Muscle of leg (tissue), 3 donors: ENCODE measurements at regions not wholly inside any gene's neighbourhood (a gene's known extent, or its start where the extent isn't known, plus 50 kb on each side); places are given as distances from the start of the nearest gene placed in this dataset.
A peak's percentile ranks its signal among the peaks of the same experiment; 100 is the strongest.

Source experiments
- DNase-seq: peaks from one replicate; pipeline ENCODE4 v3.0.0; 2013
- H3K27ac ChIP-seq: one replicate; pipeline ENCODE4 v1.5.1; 2013; ENCODE audit warnings: mild to moderate bottlenecking, low read length, control low read depth
- H3K27me3 ChIP-seq: one replicate; pipeline ENCODE4 v1.6.1; 2013; ENCODE audit warnings: low read length; ENCODE audit not compliant: control insufficient read depth, insufficient read depth
- H3K36me3 ChIP-seq: one replicate; pipeline ENCODE4 v1.6.1; 2013; ENCODE audit warnings: low read length; ENCODE audit not compliant: control insufficient read depth, insufficient read depth
- H3K4me1 ChIP-seq: one replicate; pipeline ENCODE4 v1.6.1; 2013; ENCODE audit warnings: low read length; ENCODE audit not compliant: control insufficient read depth, insufficient read depth
- H3K4me3 ChIP-seq: one replicate; pipeline ENCODE4 v1.5.1; 2013; ENCODE audit warnings: low read length, control low read depth
- H3K9me3 ChIP-seq: replicated peaks from 2 replicates; pipeline ENCODE4 v1.6.1; 2013; ENCODE audit warnings: low read depth, low read length; ENCODE audit not compliant: control insufficient read depth
- WGBS: methylation state at CpG from one replicate; pipeline ENCODE4 v1.1.5; 2013; ENCODE audit warnings: missing lambda C conversion rate; ENCODE audit not compliant: insufficient coverage; 5-methylcytosine and 5-hydroxymethylcytosine counted together

DNA sequence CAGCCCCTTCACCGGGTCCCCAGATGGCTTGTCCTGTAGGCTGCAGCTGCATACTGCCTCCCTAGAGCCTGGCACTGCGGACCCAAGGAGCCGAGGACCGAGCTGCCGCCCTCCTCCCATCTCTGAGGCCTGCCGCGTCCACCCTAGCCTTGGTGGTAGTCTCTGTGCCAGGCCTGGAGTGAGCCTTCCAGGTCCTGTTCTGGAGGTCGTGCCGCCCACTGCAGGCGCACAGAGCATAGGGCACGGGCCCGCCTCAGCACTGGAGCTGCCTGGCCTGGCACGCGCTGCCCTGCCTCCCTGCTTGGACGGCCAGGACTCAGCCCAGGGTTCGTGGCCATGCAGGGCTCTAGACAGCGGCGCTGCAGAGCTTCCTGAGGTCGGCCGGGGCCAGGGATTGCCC is 239.5 kb downstream of the DCDC2C start:
- no peak overlapping the region for H3K27ac ChIP-seq
- no peaks in the 10 kb centered on the region for H3K36me3 ChIP-seq
- DNase-seq = no peak
- H3K4me1 ChIP-seq = no peaks in the 10 kb centered on the region
- WGBS = 88% methylated on average over 20 of the region's 20 CpGs
- H3K27me3 ChIP-seq = no peaks in the 10 kb centered on the region
- H3K4me3 ChIP-seq = no peak overlapping the region
- no peaks in the 10 kb centered on the region for H3K9me3 ChIP-seq

DNA sequence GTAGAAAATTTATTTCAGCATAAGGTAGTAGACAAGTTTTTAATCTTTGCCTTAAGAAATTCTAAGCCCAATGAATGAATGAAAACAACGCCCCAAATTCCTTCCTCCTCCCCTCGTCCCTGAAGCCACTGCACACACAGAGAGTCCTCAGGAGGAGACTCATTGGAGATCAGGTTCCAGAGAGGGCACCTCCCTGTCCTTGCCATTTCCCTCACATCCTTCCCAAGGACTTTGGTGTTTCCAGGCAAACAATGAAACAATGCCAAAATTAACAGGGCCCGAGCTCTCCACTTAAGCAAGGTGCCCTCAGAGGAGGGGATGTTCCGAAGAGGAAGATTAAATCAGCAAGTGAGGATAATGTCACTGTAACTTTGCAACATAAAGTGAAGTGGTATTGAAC is 240.7 kb downstream of the DCDC2C start:
- 69% methylated on average over 2 of the region's 4 CpGs for WGBS
- H3K4me1 ChIP-seq = no peaks in the 10 kb centered on the region
- H3K4me3 ChIP-seq = no peak overlapping the region
- DNase-seq = no peak
- H3K9me3 ChIP-seq = no peaks in the 10 kb centered on the region
- H3K36me3 ChIP-seq = no peaks in the 10 kb centered on the region
- no peak overlapping the region for H3K27ac ChIP-seq
- no peaks in the 10 kb centered on the region for H3K27me3 ChIP-seq

DNA sequence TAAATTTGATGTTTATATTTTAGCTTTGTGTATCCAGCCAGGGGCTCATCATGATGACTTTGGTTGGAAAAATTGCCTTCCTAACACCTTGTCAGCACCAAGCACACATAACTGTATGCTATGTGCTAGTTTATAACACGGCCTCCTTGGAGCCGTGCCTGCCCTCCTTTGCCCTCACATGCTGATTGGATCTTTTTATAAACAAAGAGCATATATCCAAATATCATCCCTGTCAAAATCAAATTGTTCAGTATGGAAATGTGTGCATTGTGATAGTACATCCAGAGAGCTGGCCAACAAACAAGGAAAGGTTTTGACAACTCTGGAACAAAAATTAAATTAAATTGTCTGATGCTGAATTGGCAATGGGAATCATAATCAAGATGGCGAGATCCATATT is 241.5 kb downstream of the DCDC2C start:
- Histone ChIP-seq H3K36me3 (no peaks in the 10 kb centered on the region), H3K27ac (no peak overlapping the region), H3K4me3 (no peak overlapping the region), H3K9me3 (no peaks in the 10 kb centered on the region), H3K4me1 (no peaks in the 10 kb centered on the region), H3K27me3 (no peaks in the 10 kb centered on the region)
- 80% methylated on average over 1 of the region's 3 CpGs for whole genome bisulfite sequencing
- DNase-seq = no peak

DNA sequence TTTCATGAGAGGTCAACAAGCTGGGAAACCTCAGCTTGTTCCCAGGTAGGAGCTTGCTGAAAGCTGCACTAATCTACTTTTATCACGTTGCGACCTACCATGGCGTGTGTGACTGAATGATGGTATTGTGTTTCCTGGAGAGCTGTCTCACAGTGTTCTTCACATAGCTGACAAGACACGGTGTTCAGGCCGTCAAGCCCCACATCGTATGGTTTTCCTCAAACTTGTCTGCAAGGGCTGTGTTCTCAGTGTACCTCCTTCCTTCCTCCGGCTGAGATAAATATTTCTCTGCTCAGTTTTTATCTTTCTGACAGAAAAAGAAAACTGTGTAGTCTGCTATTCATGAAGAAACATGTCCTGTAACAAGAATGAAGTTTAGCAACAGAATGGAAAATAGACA is 244.8 kb downstream of the DCDC2C start:
- Histone ChIP-seq H3K36me3 (no peaks in the 10 kb centered on the region), H3K27me3 (no peaks in the 10 kb centered on the region), H3K27ac (no peak overlapping the region), H3K9me3 (peaks cover 15% of the 10 kb centered on the region), H3K4me1 (peaks cover 6% of the 10 kb centered on the region), H3K4me3 (no peak overlapping the region)
- no peak for DNase-seq
- 65% methylated on average over 5 of the region's 7 CpGs for WGBS

DNA sequence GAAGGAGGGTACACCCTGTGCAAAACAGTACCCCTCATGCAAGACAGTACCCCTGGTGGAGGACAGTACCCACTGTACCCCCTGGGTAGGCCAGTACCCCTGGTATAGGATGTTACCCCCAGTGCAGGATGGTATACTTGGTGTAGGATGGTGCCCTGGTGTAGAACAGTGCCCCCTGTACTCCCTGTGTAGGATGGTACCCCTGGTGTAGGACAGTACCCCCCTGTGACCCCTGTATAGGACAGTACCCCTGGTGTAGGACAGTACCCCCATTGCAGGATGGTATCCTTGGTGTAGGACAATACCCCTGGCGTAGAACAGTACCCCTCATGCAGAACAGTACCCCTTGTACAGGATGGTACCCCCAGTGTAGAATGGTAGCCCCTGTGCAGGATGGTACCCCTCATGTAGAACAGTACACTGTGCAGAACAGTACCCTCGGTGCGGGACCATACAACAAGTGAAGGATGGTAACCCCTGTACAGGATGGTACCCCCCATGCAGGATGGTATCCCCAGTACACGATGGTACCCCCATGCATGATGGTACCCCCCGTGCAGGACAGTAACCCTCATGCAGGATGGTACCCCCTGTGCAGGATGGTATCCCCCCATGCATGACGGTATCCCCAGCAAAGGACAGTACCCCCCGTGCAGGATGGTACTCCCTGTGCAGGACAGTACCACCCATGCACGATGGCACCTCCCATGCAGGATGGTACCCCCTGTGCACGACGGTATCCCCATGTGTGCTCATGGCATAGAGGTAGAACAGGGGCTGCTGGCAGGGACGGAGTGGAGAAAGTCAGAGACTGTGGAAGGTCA is 248.0 kb downstream of the DCDC2C start:
- DNase-seq = no peak
- no peak overlapping the region for H3K4me3 ChIP-seq
- 96% methylated on average over 9 of the region's 11 CpGs for WGBS
- no peaks in the 10 kb centered on the region for H3K36me3 ChIP-seq
- H3K9me3 ChIP-seq = peaks cover 15% of the 10 kb centered on the region
- H3K4me1 ChIP-seq = peaks cover 20% of the 10 kb centered on the region
- H3K27ac ChIP-seq = no peak overlapping the region
- H3K27me3 ChIP-seq = no peaks in the 10 kb centered on the region

DNA sequence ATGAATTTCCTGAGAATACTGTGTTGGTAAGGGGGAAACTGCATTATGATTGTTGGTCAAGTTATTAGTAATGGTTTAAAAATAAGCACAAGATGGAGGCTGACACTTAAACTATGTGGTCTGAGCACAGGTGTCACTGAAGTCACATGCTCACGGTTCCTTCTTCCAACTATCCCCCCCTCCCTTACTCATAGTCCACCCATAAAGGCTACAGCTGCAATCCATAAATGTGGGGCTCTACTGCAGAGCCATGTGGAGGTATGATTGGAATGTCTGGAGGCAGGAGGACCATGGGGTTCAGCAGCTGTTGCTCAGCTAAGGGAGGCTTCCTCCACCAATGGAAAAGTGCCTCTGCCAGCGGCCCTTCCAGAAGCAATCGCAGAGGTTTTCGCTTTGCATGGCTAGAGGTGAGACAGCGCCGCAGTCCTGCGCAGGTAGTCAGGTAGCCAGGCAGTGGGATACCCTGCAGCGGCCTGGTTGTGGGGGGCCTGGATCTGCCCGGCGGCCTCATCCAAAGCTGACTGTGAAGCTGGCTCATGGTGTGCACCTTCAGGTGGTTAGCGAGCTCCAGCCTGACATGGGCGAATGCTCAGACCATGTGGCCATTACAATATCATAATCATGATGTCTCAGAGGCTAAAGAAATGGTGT is 249.6 kb downstream of the DCDC2C start:
- peak; percentile 69 for DNase-seq
- H3K4me1 ChIP-seq = peaks cover 20% of the 10 kb centered on the region
- no peak overlapping the region for H3K4me3 ChIP-seq
- peaks cover 15% of the 10 kb centered on the region for H3K9me3 ChIP-seq
- no peaks in the 10 kb centered on the region for H3K36me3 ChIP-seq
- peaks cover 3% of the 10 kb centered on the region for H3K27me3 ChIP-seq
- H3K27ac ChIP-seq = peak overlapping the region; percentile 63
- 71% methylated on average over 6 of the region's 12 CpGs for WGBS

DNA sequence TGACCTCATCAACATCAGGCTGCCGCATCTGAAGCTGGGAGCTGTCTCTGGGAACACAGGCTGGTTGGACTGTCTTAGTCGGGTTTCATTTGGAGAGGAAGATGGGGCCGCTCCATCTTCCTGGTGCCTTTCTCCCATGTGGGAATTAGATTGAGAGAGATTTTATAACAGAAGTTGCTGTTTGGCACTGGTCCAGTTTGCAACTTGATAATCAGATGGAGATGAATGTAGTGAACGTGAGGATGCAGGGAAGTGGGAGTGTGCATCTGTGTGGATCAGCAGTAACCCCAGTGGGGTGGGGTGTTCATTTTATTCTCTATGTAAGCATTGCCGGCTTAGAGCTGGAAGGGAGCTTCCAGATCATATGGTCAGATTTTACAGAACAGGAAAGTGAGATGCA is 250.9 kb downstream of the DCDC2C start:
- DNase-seq = peak; percentile 32
- no peak overlapping the region for H3K27ac ChIP-seq

DNA sequence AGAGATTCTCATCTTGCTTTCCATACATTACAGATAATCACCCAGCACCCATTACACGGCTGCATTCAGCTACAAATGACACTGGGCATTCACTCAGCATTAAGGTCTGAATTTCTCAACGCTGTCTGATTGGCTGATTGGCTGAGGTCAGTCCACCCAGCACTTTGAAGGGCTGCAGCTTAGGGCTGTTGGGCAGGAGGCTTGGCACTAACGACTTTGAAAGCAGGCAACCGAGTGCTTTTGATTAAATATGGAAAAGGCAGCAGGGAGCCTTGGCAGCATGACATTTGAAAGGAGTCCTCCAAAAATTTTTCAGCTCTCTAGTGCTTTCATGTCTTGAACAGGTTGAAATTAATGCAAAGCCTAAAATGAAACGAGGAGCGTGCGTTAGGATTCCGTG is 253.0 kb downstream of the DCDC2C start:
- Histone ChIP-seq H3K4me3 (no peak overlapping the region), H3K4me1 (peaks cover 20% of the 10 kb centered on the region), H3K9me3 (peaks cover 7% of the 10 kb centered on the region), H3K27me3 (peaks cover 3% of the 10 kb centered on the region), H3K27ac (no peak overlapping the region), H3K36me3 (no peaks in the 10 kb centered on the region)
- 54% methylated on average over 7 of the region's 8 CpGs for WGBS
- no peak for DNase-seq

More for the DNA sequence above, 250.9 kb downstream of the DCDC2C start:
- H3K4me3 ChIP-seq = no peak overlapping the region
- H3K4me1 ChIP-seq = peaks cover 20% of the 10 kb centered on the region
- H3K27me3 ChIP-seq = peaks cover 3% of the 10 kb centered on the region
- H3K9me3 ChIP-seq = peaks cover 15% of the 10 kb centered on the region
- WGBS = 26% methylated on average over 5 of the region's 5 CpGs
- H3K36me3 ChIP-seq = no peaks in the 10 kb centered on the region

DNA sequence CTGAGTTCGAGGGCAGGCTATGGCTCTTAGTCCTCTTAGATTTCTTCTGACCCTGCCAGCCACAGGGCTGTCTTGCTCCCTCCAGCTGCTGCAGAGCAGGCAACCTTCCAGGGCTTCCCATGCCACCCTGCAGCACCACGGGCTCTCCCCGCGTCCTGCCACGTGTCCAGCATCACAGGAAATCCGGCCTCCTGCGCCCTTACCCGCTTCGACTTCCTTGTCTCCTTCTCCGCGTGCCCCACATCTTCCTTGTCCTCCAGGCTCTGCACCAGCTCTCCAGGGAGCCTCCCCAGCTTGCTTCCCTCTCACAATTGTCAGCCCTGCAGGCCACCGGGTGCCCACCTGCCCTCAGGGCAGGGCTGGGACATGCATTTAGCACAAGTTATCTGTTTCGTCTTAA is 253.5 kb downstream of the DCDC2C start:
- Histone ChIP-seq H3K27ac (no peak overlapping the region), H3K4me1 (peaks cover 20% of the 10 kb centered on the region), H3K36me3 (no peaks in the 10 kb centered on the region), H3K4me3 (no peak overlapping the region), H3K9me3 (peaks cover 2% of the 10 kb centered on the region), H3K27me3 (peaks cover 3% of the 10 kb centered on the region)
- no peak for DNase-seq
- WGBS = 88% methylated on average over 13 of the region's 13 CpGs

DNA sequence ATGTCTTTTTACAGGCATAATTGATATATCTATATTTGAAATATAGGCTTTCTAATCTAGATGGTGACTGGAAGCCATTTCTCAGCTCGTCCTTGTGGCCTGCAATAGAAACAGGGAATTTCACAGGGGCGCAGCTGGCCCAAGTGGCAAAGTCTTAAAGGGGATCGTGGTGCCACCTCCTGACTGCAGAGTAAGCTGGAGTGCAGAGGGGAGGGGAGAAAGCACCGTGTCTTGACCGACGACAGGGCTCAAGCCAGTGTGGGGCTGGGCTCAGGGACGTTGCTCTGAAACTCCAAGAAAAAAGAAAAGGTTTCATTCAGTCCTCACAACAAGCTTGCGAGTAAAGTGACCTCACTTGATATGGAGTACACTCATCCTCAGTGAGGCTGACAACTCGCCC is 255.1 kb downstream of the DCDC2C start:
- Histone ChIP-seq H3K27ac (no peak overlapping the region), H3K4me1 (peaks cover 12% of the 10 kb centered on the region), H3K4me3 (no peak overlapping the region), H3K27me3 (peaks cover 3% of the 10 kb centered on the region), H3K9me3 (no peaks in the 10 kb centered on the region), H3K36me3 (no peaks in the 10 kb centered on the region)
- 67% methylated on average over 9 of the region's 9 CpGs for WGBS
- no peak for DNase-seq
